SU-DHL-6 (cell line): ENCODE measurements at regions not wholly inside any gene's neighbourhood (a gene's known extent, or its start where the extent isn't known, plus 50 kb on each side); places are given as distances from the start of the nearest gene placed in this dataset.

Source experiments
- H2AFZ ChIP-seq: fragments of 200-600 bp; sonication (generic); 2 replicates; pipeline ENCODE4 v1.6.1; 2014; ENCODE audit warnings: low read depth, mild to moderate bottlenecking, moderate library complexity, mixed read lengths, antibody characterized with exemption, low read length; ENCODE audit not compliant: severe bottlenecking
- H3F3A ChIP-seq: fragments of 200-600 bp; shearing (Covaris generic); 2 replicates; pipeline ENCODE4 v1.6.0; 2016; ENCODE audit warnings: antibody characterized with exemption, mild to moderate bottlenecking; ENCODE audit not compliant: insufficient read depth
- H3K27ac ChIP-seq: fragments of 200-600 bp; sonication (generic); 2 replicates; pipeline ENCODE4 v1.5.1; 2016; ENCODE audit warnings: low read depth, mild to moderate bottlenecking, low read length, moderate library complexity, mixed read lengths
- H3K27me3 ChIP-seq: fragments of 200-600 bp; sonication (generic), shearing (Covaris generic); 2 replicates; pipeline ENCODE4 v1.6.0; 2014; ENCODE audit warnings: mild to moderate bottlenecking, low read length
- H3K36me3 ChIP-seq: fragments of 200-600 bp; sonication (generic); 2 replicates; pipeline ENCODE4 v1.6.1; 2014; ENCODE audit warnings: mild to moderate bottlenecking, low read length, mixed read lengths
- H3K4me2 ChIP-seq: fragments of 300-600, 200-600 bp; shearing (Covaris generic), sonication (generic); 2 replicates; pipeline ENCODE4 v1.6.0; 2014; ENCODE audit warnings: low read length, low read depth, mild to moderate bottlenecking; ENCODE audit not compliant: poor library complexity, severe bottlenecking
- H3K4me3 ChIP-seq: fragments of 200-600 bp; sonication (generic); 2 replicates; pipeline ENCODE4 v1.5.1; 2014; ENCODE audit warnings: antibody characterized with exemption, low read length, mild to moderate bottlenecking, mixed read lengths; ENCODE audit not compliant: insufficient read depth, poor library complexity, severe bottlenecking
- H3K79me2 ChIP-seq: fragments of 200-600 bp; sonication (generic); 2 replicates; pipeline ENCODE4 v1.6.1; 2014; ENCODE audit warnings: mild to moderate bottlenecking, low read length, moderate library complexity; ENCODE audit not compliant: insufficient read depth
- H3K9ac ChIP-seq: fragments of 200-600 bp; sonication (generic); 2 replicates; pipeline ENCODE4 v1.7.0; 2014; ENCODE audit warnings: mild to moderate bottlenecking, low read length
- H3K9me2 ChIP-seq: fragments of 200-600 bp; sonication (generic); replicated peaks from 2 replicates; pipeline ENCODE4 v1.6.1; 2014; ENCODE audit warnings: low read length; ENCODE audit not compliant: insufficient read depth
- H3K9me3 ChIP-seq: fragments of 200-600 bp; sonication (generic); 2 replicates; pipeline ENCODE4 v1.6.1; 2014; ENCODE audit warnings: low read length, mixed read lengths; ENCODE audit not compliant: insufficient read depth
- H4K20me1 ChIP-seq: fragments of 200-600 bp; sonication (generic); 2 replicates; pipeline ENCODE4 v1.6.1; 2014; ENCODE audit warnings: low read depth, mild to moderate bottlenecking, antibody characterized with exemption, low read length, moderate library complexity, mixed read lengths
- EZH2phosphoT487 ChIP-seq: fragments of 200-600 bp; sonication (generic), shearing (Covaris generic); conservative IDR thresholded peaks from 2 replicates; pipeline ENCODE4 v1.6.1; 2018; ENCODE audit warnings: mild to moderate bottlenecking, antibody characterized with exemption, low read length, moderate library complexity, mixed read lengths
- TF ChIP-seq, protein P1 (sequence below): fragments of 200-600 bp; sonication (generic); IDR thresholded peaks from one replicate; pipeline ENCODE4 v1.5.1; 2017; ENCODE audit warnings: antibody characterized with exemption, mild to moderate bottlenecking, low read length, moderate library complexity; ENCODE audit not compliant: insufficient read depth, poor library complexity, severe bottlenecking

DNA sequence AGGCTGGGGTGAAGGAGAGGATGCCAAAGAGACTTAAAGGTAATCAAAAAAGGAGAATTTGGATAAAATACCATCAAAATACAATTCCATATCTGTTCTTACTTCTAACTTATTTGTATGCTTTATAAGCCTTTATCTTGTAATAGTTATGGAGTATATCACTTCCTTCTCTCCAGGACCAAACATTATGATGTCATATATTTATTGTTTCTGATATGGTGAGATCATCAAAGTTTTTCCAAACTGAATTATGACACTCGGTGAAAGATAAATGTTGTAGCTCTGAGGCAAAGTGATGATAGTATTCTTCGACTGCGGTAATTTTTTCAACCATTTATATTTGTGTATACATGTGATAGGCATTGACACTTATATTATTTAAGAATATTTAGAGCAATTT is 619.3 kb upstream of the TECRL start:
- H3K9me3 ChIP-seq = no peaks in the 10 kb centered on the region
- H4K20me1 ChIP-seq = no peaks in the 10 kb centered on the region
- TF ChIP-seq EZH2phosphoT487 = no peak
- TF ChIP-seq, protein P1, sequence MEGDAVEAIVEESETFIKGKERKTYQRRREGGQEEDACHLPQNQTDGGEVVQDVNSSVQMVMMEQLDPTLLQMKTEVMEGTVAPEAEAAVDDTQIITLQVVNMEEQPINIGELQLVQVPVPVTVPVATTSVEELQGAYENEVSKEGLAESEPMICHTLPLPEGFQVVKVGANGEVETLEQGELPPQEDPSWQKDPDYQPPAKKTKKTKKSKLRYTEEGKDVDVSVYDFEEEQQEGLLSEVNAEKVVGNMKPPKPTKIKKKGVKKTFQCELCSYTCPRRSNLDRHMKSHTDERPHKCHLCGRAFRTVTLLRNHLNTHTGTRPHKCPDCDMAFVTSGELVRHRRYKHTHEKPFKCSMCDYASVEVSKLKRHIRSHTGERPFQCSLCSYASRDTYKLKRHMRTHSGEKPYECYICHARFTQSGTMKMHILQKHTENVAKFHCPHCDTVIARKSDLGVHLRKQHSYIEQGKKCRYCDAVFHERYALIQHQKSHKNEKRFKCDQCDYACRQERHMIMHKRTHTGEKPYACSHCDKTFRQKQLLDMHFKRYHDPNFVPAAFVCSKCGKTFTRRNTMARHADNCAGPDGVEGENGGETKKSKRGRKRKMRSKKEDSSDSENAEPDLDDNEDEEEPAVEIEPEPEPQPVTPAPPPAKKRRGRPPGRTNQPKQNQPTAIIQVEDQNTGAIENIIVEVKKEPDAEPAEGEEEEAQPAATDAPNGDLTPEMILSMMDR = no peak

DNA sequence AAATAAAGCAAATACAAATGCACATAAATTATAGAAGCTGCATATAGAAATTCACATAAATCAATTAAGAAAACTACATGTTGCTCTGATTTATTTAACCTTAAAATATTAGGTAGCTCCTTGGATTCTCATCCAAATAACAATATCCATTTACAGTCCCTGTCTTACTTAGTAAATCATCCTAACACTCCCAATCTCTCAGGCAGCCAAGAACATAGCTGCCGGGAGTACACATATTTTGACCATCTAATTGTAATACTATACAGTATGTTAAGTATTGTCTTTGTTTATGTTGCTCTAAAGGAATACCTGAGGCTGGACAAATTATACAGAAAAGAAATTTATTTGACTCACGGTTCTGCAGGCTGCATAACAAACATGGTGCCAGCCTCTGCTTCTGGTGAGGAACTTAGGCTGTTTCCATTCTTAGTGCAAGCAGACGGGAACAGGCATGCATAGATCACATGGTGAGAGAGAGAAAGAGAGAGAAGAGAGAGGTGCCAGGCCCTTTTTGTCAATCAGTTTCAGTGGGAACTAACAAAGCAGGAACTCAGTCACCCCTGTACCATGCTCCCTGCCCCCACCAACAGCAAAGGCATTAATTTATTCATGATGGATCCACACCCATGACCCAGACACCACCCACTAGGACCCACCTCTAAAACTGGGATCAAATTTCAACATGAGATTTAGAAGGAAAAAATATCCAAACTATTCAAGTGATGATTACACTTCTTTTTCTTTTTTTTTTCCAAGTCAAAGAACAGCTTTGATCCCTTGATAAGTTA is 614.8 kb upstream of the TECRL start:
- no peak for TF ChIP-seq EZH2phosphoT487
- no peak overlapping the region for H3K4me3 ChIP-seq
- no peaks in the 10 kb centered on the region for H3K79me2 ChIP-seq
- no peaks in the 10 kb centered on the region for H3F3A ChIP-seq
- H3K4me2 ChIP-seq = no peak overlapping the region
- H3K27ac ChIP-seq = no peak overlapping the region
- H3K9me3 ChIP-seq = no peaks in the 10 kb centered on the region
- no peaks in the 10 kb centered on the region for H3K36me3 ChIP-seq
- H2AFZ ChIP-seq = no peak overlapping the region
- no peaks in the 10 kb centered on the region for H3K27me3 ChIP-seq
- no peak overlapping the region for H3K9ac ChIP-seq
- H3K9me2 ChIP-seq = no peaks in the 10 kb centered on the region
- H4K20me1 ChIP-seq = no peaks in the 10 kb centered on the region

More for the DNA sequence above, 619.3 kb upstream of the TECRL start:
- Histone ChIP-seq H3K9me2 (no peaks in the 10 kb centered on the region), H3K79me2 (no peaks in the 10 kb centered on the region), H3K27ac (no peak overlapping the region), H3K9ac (no peak overlapping the region), H3K4me3 (no peak overlapping the region), H3K36me3 (no peaks in the 10 kb centered on the region), H3K27me3 (no peaks in the 10 kb centered on the region), H3F3A (no peaks in the 10 kb centered on the region), H3K4me2 (no peak overlapping the region), H2AFZ (no peak overlapping the region)

DNA sequence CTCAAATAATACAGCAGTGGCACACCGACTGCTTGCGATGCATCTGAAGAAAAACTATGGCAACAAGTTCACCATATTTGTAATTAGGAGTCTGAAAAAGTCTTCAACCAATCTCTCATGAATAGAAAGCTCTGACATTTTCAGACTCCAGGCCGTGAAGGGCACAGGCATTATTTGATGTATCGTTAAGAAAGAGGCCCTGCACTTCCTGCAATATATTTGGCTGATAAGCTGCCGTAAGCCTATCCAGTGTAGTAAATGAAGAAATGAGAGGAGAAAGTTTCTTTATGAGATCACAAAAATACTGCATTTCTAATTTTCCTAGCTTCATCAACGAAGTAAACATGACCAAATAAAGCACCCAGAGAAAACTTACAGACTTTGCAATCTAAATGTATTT is 613.8 kb upstream of the TECRL start:
- Histone ChIP-seq H3F3A (no peaks in the 10 kb centered on the region), H3K79me2 (no peaks in the 10 kb centered on the region), H3K27ac (no peak overlapping the region), H4K20me1 (no peaks in the 10 kb centered on the region), H3K27me3 (no peaks in the 10 kb centered on the region), H2AFZ (no peak overlapping the region), H3K9me3 (no peaks in the 10 kb centered on the region), H3K4me2 (no peak overlapping the region), H3K9ac (no peak overlapping the region), H3K36me3 (no peaks in the 10 kb centered on the region), H3K4me3 (no peak overlapping the region), H3K9me2 (no peaks in the 10 kb centered on the region)
- TF ChIP-seq, protein P1 = no peak
- TF ChIP-seq EZH2phosphoT487 = no peak

DNA sequence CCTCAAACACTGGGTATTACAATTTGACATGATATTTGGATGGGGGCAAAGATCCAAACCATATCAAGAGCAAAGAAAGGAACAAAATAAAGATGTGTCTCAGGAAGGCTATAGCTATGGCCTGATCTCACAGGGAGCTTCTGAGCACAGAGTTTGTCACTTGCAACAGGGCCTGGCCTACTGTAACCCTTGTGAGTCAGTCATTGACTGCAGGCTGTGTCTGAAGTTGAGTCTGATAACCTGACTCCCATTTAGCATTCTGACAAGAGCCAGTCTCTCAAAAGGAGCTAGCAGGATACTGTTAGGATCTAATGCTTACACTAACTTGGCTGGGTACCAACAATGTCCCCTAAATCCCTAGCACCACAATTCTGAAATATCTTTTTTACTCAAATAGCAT is 612.5 kb upstream of the TECRL start:
- no peaks in the 10 kb centered on the region for H3F3A ChIP-seq
- H3K79me2 ChIP-seq = no peaks in the 10 kb centered on the region
- H3K4me2 ChIP-seq = no peak overlapping the region
- no peak overlapping the region for H3K9ac ChIP-seq
- H4K20me1 ChIP-seq = no peaks in the 10 kb centered on the region
- H3K36me3 ChIP-seq = no peaks in the 10 kb centered on the region
- H3K27me3 ChIP-seq = no peaks in the 10 kb centered on the region
- H2AFZ ChIP-seq = peak overlapping the region; percentile 59
- TF ChIP-seq EZH2phosphoT487 = no peak
- TF ChIP-seq, protein P1 = no peak
- H3K4me3 ChIP-seq = no peak overlapping the region
- no peaks in the 10 kb centered on the region for H3K9me2 ChIP-seq
- no peaks in the 10 kb centered on the region for H3K9me3 ChIP-seq
- no peak overlapping the region for H3K27ac ChIP-seq
